ENCODE measurements at regions not wholly inside any gene's neighbourhood (a gene's known extent, or its start where the extent isn't known, plus 50 kb on each side); places are given as distances from the start of the nearest gene placed in this dataset.
"Not testable (repeated sequence)": the region's sequence is repeated elsewhere in the genome, so short reads cannot be mapped to it uniquely, and the experiment has no call there.

GRCh38 chr5:45132972-45133371 is 324.2 kb downstream of the MRPS30 start:
- H3K36me3 ChIP-seq = no peaks in the 10 kb centered on the region
- no peaks in the 10 kb centered on the region for H3K4me1 ChIP-seq
- H3K27ac ChIP-seq = no peak overlapping the region
- no peak overlapping the region for H3K4me3 ChIP-seq
- TF ChIP-seq POLR2A (IDR thresholded peaks at IDR 0.05) = no peak
- no peak for TF ChIP-seq CTCF (IDR thresholded peaks at IDR 0.05)
- no peaks in the 10 kb centered on the region for H3K27me3 ChIP-seq
- no peaks in the 10 kb centered on the region for H3K9me3 ChIP-seq
- DNase-seq = no peak

- DNase-seq = no peak
- no peaks in the 10 kb centered on the region for H3K27me3 ChIP-seq
- TF ChIP-seq POLR2A (IDR thresholded peaks at IDR 0.05) (no peak), CTCF (IDR thresholded peaks at IDR 0.05) (no peak)
Measured at GRCh38 chr5:45162974-45163373, 354.2 kb downstream of the MRPS30 start.

GRCh38 chr5:45171563-45171962 is 362.8 kb downstream of the MRPS30 start:
- Histone ChIP-seq H3K36me3 (no peaks in the 10 kb centered on the region), H3K27ac (no peak overlapping the region), H3K27me3 (no peaks in the 10 kb centered on the region), H3K4me1 (no peaks in the 10 kb centered on the region), H3K9me3 (no peaks in the 10 kb centered on the region), H3K4me3 (no peak overlapping the region)
- DNase-seq = no peak
- TF ChIP-seq CTCF (IDR thresholded peaks at IDR 0.05) (no peak), POLR2A (IDR thresholded peaks at IDR 0.05) (no peak)

More at GRCh38 chr5:45162974-45163373, 354.2 kb downstream of the MRPS30 start:
- no peaks in the 10 kb centered on the region for H3K4me1 ChIP-seq
- no peaks in the 10 kb centered on the region for H3K36me3 ChIP-seq
- no peak overlapping the region for H3K27ac ChIP-seq
- H3K4me3 ChIP-seq = no peak overlapping the region
- no peaks in the 10 kb centered on the region for H3K9me3 ChIP-seq

GRCh38 chr5:45172634-45173033 is 363.9 kb downstream of the MRPS30 start:
- H3K36me3 ChIP-seq, DNase-seq, H3K4me3 ChIP-seq, H3K9me3 ChIP-seq, H3K27ac ChIP-seq, H3K27me3 ChIP-seq, H3K4me1 ChIP-seq: not testable (repeated sequence)

- no peak for TF ChIP-seq POLR2A (IDR thresholded peaks at IDR 0.05)
- no peak for TF ChIP-seq CTCF (IDR thresholded peaks at IDR 0.05)
- Histone ChIP-seq H3K27ac (no peak overlapping the region), H3K27me3 (no peaks in the 10 kb centered on the region), H3K4me1 (no peaks in the 10 kb centered on the region), H3K9me3 (no peaks in the 10 kb centered on the region), H3K36me3 (no peaks in the 10 kb centered on the region), H3K4me3 (no peak overlapping the region)
- no peak for DNase-seq
Measured at GRCh38 chr5:45179686-45180085, 370.9 kb downstream of the MRPS30 start.

- Histone ChIP-seq H3K27ac (no peak overlapping the region), H3K27me3 (no peaks in the 10 kb centered on the region), H3K4me1 (no peaks in the 10 kb centered on the region), H3K4me3 (no peak overlapping the region), H3K36me3 (no peaks in the 10 kb centered on the region), H3K9me3 (no peaks in the 10 kb centered on the region)
- TF ChIP-seq CTCF (IDR thresholded peaks at IDR 0.05) (no peak), POLR2A (IDR thresholded peaks at IDR 0.05) (no peak)
- DNase-seq = no peak
Measured at GRCh38 chr5:45189042-45189441, 380.3 kb downstream of the MRPS30 start.

Measured in Peyer's patch (tissue), 4 donors.